SK-N-MC (cell line): ENCODE measurements at regions not wholly inside any gene's neighbourhood (a gene's known extent, or its start where the extent isn't known, plus 50 kb on each side); places are given as distances from the start of the nearest gene placed in this dataset.

Source experiments
- EZH2 ChIP-seq: fragments of 200-600 bp; sonication (generic); IDR thresholded peaks from one replicate; pipeline ENCODE4 v1.6.1; 2017; ENCODE audit warnings: antibody characterized with exemption
- POLR2AphosphoS5 ChIP-seq: IDR thresholded peaks from 2 replicates; pipeline ENCODE4 v1.6.1; 2012; ENCODE audit warnings: mild to moderate bottlenecking, low read depth, low read length, borderline replicate concordance

DNA sequence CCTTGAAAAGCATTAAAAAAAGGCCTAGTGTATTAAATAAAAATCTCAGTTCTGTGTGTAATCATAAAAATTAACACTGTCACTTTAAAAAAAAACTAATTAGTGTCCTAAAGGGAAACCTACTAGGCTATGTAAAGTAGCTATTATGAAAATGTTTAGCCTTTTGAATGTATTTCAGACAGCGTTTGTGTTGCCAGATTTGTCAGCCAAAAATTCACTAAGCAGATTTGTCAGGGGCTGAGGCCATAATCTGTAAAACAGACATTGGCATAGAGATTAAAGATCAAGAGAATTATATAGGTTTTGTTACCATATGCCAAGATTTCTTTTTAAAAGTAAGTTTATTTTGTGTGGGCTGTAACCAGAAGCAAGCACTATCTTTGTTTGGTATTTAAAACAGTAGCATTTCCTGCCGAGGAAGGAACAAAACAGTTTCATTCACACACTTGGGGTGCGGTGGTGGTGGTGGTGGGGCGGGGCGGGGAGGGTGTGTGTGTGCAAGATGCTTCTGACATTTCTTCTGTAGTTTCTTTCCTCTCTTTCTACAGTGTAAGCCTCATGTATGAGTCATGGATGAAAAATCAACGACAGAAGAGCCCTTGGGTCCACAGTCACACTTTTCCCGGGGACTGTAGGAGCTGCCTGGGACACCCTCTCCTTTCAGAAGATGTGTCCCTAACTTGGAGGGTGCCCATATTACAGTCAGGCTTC, 328.5 kb upstream of the FANCL start:
- no peak for TF ChIP-seq POLR2AphosphoS5
- TF ChIP-seq EZH2 = no peak
